Testis (tissue), 2 donors: ENCODE measurements at regions not wholly inside any gene's neighbourhood (a gene's known extent, or its start where the extent isn't known, plus 50 kb on each side); places are given as distances from the start of the nearest gene placed in this dataset.

Experiments
- DNase-seq: peaks from one replicate; pipeline ENCODE4 v3.0.0-alpha.2; 2019
- H3K27ac ChIP-seq, 2 donors: fragments of 200-600 bp; sonication (generic); one replicate each; pipeline ENCODE4 v1.5.1; 2019
- H3K27me3 ChIP-seq: fragments of 200-600 bp; sonication (generic); one replicate; pipeline ENCODE4 v1.5.1; 2019
- H3K36me3 ChIP-seq: fragments of 200-600 bp; sonication (generic); one replicate; pipeline ENCODE4 v1.5.1; 2017; ENCODE audit warnings: low read depth; ENCODE audit errors: missing control alignments
- H3K4me1 ChIP-seq: fragments of 200-600 bp; sonication (generic); one replicate; pipeline ENCODE4 v1.5.1; 2019
- H3K4me3 ChIP-seq, 2 donors: fragments of 200-600 bp; sonication (generic); one replicate each; pipeline ENCODE4 v1.5.1; 2017 to 2019
- H3K9me3 ChIP-seq: fragments of 200-600 bp; sonication (generic); one replicate; pipeline ENCODE4 v1.5.1; 2017
- CTCF ChIP-seq, 3 experiments: fragments of 450-650 bp in 2 of 3; fragments of 200-600 bp in 1 of 3; sonication (generic) in 1 of 3; IDR thresholded peaks; one replicate each; pipeline ENCODE4 v1.5.1; 2016 to 2019; ENCODE audit warnings: antibody characterized with exemption in 3 of 3, mild to moderate bottlenecking in 2 of 3, moderate library complexity in 1 of 3
- POLR2A ChIP-seq: fragments of 450-650 bp; IDR thresholded peaks from one replicate; pipeline ENCODE4 v1.6.1; 2017; ENCODE audit warnings: antibody characterized with exemption, mild to moderate bottlenecking, moderate library complexity
- WGBS, 2 donors: methylation state at CpG; one replicate each; pipeline ENCODE4 v1.1.5; 2018; 5-methylcytosine and 5-hydroxymethylcytosine counted together
- intact Hi-C: fragments of 100-400 bp; cut with DNase I; formaldehyde crosslinking; loops from one replicate; pipeline ENCODE4 v1.15.1; 2023; ENCODE audit warnings: low total_unique reads

GRCh38 chrX:43527801-43528200 is 128.3 kb upstream of the MAOA start:
- Histone ChIP-seq H3K4me1 (no peaks in the 10 kb centered on the region), H3K27ac (no peak overlapping the region), H3K36me3 (no peaks in the 10 kb centered on the region), H3K4me3 (no peak overlapping the region), H3K27me3 (no peaks in the 10 kb centered on the region), H3K9me3 (no peaks in the 10 kb centered on the region)
- WGBS, 2 donors, result 83 to 93% methylated on average over 3 of the region's 3 CpGs
- DNase-seq, result no peak
- TF ChIP-seq CTCF (IDR thresholded peaks at IDR 0.05) (no peak), POLR2A (no peak)
- intact Hi-C loops, result no loop called here

GRCh38 chrX:43530837-43531236 is 125.3 kb upstream of the MAOA start:
- DNase-seq, result no peak
- H3K4me3 ChIP-seq, result no peak overlapping the region
- no peak for TF ChIP-seq POLR2A
- no peak for TF ChIP-seq CTCF (IDR thresholded peaks at IDR 0.05)
- H3K9me3 ChIP-seq, result no peaks in the 10 kb centered on the region
- no peaks in the 10 kb centered on the region for H3K4me1 ChIP-seq
- H3K36me3 ChIP-seq, result no peaks in the 10 kb centered on the region
- H3K27me3 ChIP-seq, result no peaks in the 10 kb centered on the region
- no peak overlapping the region for H3K27ac ChIP-seq
- intact Hi-C loops, result no loop called here
- WGBS, 2 donors, result 77 to 88% methylated on average over 2 of the region's 2 CpGs

GRCh38 chrX:43540318-43540717 is 115.8 kb upstream of the MAOA start:
- 64 to 67% methylated on average over 3 of the region's 3 CpGs for WGBS, 2 donors
- intact Hi-C loops, result no loop called here

GRCh38 chrX:43551590-43551989 is 104.5 kb upstream of the MAOA start:
- Histone ChIP-seq H3K27ac (no peak overlapping the region), H3K4me3 (no peak overlapping the region), H3K4me1 (no peaks in the 10 kb centered on the region), H3K36me3 (no peaks in the 10 kb centered on the region), H3K9me3 (no peaks in the 10 kb centered on the region), H3K27me3 (no peaks in the 10 kb centered on the region)
- TF ChIP-seq CTCF (IDR thresholded peaks at IDR 0.05), result no peak
- TF ChIP-seq POLR2A, result no peak
- 35 to 47% methylated on average over 3 of the region's 3 CpGs for WGBS, 2 donors
- intact Hi-C loops, result no loop called here
- DNase-seq, result no peak

More at GRCh38 chrX:43540318-43540717, 115.8 kb upstream of the MAOA start:
- H3K4me3 ChIP-seq, result no peak overlapping the region
- H3K36me3 ChIP-seq, result no peaks in the 10 kb centered on the region
- no peaks in the 10 kb centered on the region for H3K27me3 ChIP-seq
- no peaks in the 10 kb centered on the region for H3K4me1 ChIP-seq
- H3K9me3 ChIP-seq, result no peaks in the 10 kb centered on the region
- H3K27ac ChIP-seq, result no peak overlapping the region
- TF ChIP-seq CTCF (IDR thresholded peaks at IDR 0.05) (no peak), POLR2A (no peak)
- DNase-seq, result no peak

- no peak for DNase-seq
- H3K4me1 ChIP-seq, result no peaks in the 10 kb centered on the region
- 29 to 44% methylated on average over 2 of the region's 2 CpGs for WGBS, 2 donors
- H3K36me3 ChIP-seq, result no peaks in the 10 kb centered on the region
- no peaks in the 10 kb centered on the region for H3K27me3 ChIP-seq
- TF ChIP-seq POLR2A, result no peak
- TF ChIP-seq CTCF (IDR thresholded peaks at IDR 0.05), result no peak
- H3K4me3 ChIP-seq, result no peak overlapping the region
- no peaks in the 10 kb centered on the region for H3K9me3 ChIP-seq
- no peak overlapping the region for H3K27ac ChIP-seq
- intact Hi-C loops, result no loop called here
These were observed 103.9 kb upstream of the MAOA start for GRCh38 chrX:43552156-43552555.
